Endothelial cell of umbilical vein (primary cell): ENCODE measurements at regions not wholly inside any gene's neighbourhood (a gene's known extent, or its start where the extent isn't known, plus 50 kb on each side); places are given as distances from the start of the nearest gene placed in this dataset.

Experiments used
- BruUV-seq: library from RNA; stranded (reverse); fragments of 400-500 nt; replicated peaks from 2 replicates; lab custom pipeline; 2021; lab: Mats Ljungman, UMichigan
- CTCF ChIA-PET: fragments of 300-600, 350-600 bp; sonication (Branson Sonifier 250); formaldehyde crosslinking; loops from one replicate; lab custom pipeline; 2021; ENCODE audit warnings: antibody characterized with exemption, inconsistent platforms; lab: Charles Lee
- POLR2A ChIA-PET: fragments of 300-600, 350-600 bp; sonication (Branson Sonifier 250); formaldehyde crosslinking; loops from one replicate; lab custom pipeline; 2021; ENCODE audit warnings: antibody characterized with exemption, inconsistent platforms; lab: Charles Lee
- DNase-seq: peaks from one replicate; pipeline ENCODE4 v3.0.0-alpha.2; 2011; ENCODE audit warnings: low read depth, low spot score
- FAIRE-seq: peaks from 2 replicates; lab custom pipeline; 2011; peaks lifted over from hg19 to GRCh38; lab: Jason Lieb, UNC
- H2AFZ ChIP-seq: 2 replicates; pipeline ENCODE4 v1.6.0; 2012; ENCODE audit warnings: low read depth, low read length, control low read depth, inconsistent platforms
- H3K27ac ChIP-seq: 2 replicates; pipeline ENCODE4 v1.5.1; 2011; ENCODE audit warnings: low read depth, mild to moderate bottlenecking, control low read depth, low read length, moderate library complexity; ENCODE audit not compliant: insufficient read depth
- H3K27me3 ChIP-seq, 2 experiments: 2 replicates each; pipeline versions ENCODE4 v1.6.0 to v1.6.1; 2011; ENCODE audit warnings: low read length in 2 of 2, mixed read lengths in 1 of 2; ENCODE audit not compliant: control insufficient read depth in 2 of 2, insufficient read depth in 2 of 2
- H3K36me3 ChIP-seq, 2 experiments: 2 replicates in 1 of 2; 3 replicates in 1 of 2; pipeline ENCODE4 v1.5.1; 2011; ENCODE audit warnings: low read length in 2 of 2, mild to moderate bottlenecking in 1 of 2, moderate library complexity in 1 of 2; ENCODE audit not compliant: control insufficient read depth in 2 of 2, insufficient read depth in 2 of 2; ENCODE audit errors: extremely low read depth in 1 of 2
- H3K4me1 ChIP-seq: 3 replicates; pipeline ENCODE4 v1.5.1; 2011; ENCODE audit warnings: mild to moderate bottlenecking, low read length; ENCODE audit not compliant: control insufficient read depth, insufficient read depth; ENCODE audit errors: extremely low read depth
- H3K4me2 ChIP-seq: 2 replicates; pipeline ENCODE4 v1.6.1; 2011; ENCODE audit warnings: low read length, control low read depth, mixed read lengths; ENCODE audit not compliant: insufficient read depth
- H3K4me3 ChIP-seq, 3 experiments: fragments of 200-600 bp in 1 of 3; sonication (generic), shearing (Covaris generic) in 1 of 3; replicated peaks in 1 of 3; 2 replicates each; pipeline ENCODE4 v1.5.1; 2011 to 2016; ENCODE audit warnings: control low read depth in 3 of 3, low read length in 3 of 3, mild to moderate bottlenecking in 2 of 3, inconsistent platforms in 1 of 3, low read depth in 1 of 3, moderate library complexity in 1 of 3; ENCODE audit not compliant: insufficient read depth in 1 of 3
- H3K79me2 ChIP-seq: 2 replicates; pipeline ENCODE4 v1.6.0; 2012; ENCODE audit warnings: low read length, inconsistent platforms; ENCODE audit not compliant: control insufficient read depth, insufficient read depth
- H3K9ac ChIP-seq: replicated peaks from 2 replicates; pipeline ENCODE3; 2011; ENCODE audit warnings: low read length, control low read depth; ENCODE audit not compliant: insufficient read depth; ENCODE audit errors: extremely low read depth
- H3K9me1 ChIP-seq: replicated peaks from 3 replicates; pipeline ENCODE4 v1.6.0; 2011; ENCODE audit warnings: mild to moderate bottlenecking, low read length; ENCODE audit not compliant: control insufficient read depth, insufficient read depth; ENCODE audit errors: extremely low read depth
- H3K9me3 ChIP-seq: replicated peaks from 2 replicates; pipeline ENCODE4 v1.5.1; 2012; ENCODE audit warnings: low read length, inconsistent platforms; ENCODE audit not compliant: control insufficient read depth, insufficient read depth
- H4K20me1 ChIP-seq: replicated peaks from 2 replicates; pipeline ENCODE3; 2011; ENCODE audit warnings: mild to moderate bottlenecking, low read length; ENCODE audit not compliant: control insufficient read depth, insufficient read depth; ENCODE audit errors: extremely low read depth
- EZH2 ChIP-seq: IDR thresholded peaks from 2 replicates; pipeline ENCODE4 v1.6.1; 2012; ENCODE audit warnings: borderline replicate concordance, low read depth, mild to moderate bottlenecking, moderate library complexity, low read length, inconsistent platforms; ENCODE audit not compliant: severe bottlenecking
- FOS ChIP-seq: IDR thresholded peaks from 2 replicates; pipeline ENCODE4 v1.6.1; 2011; ENCODE audit warnings: mild to moderate bottlenecking, low read length, moderate library complexity, borderline replicate concordance; ENCODE audit not compliant: insufficient read depth
- GATA2 ChIP-seq: IDR thresholded peaks from 2 replicates; pipeline ENCODE4 v1.7.0; 2011; ENCODE audit warnings: low read depth, mild to moderate bottlenecking, moderate library complexity, mixed read lengths, low read length; ENCODE audit not compliant: insufficient read length, insufficient read depth
- JUN ChIP-seq: IDR thresholded peaks from 2 replicates; pipeline ENCODE4 v1.6.1; 2011; ENCODE audit warnings: borderline replicate concordance, low read depth; ENCODE audit not compliant: insufficient read length, insufficient read depth
- MAX ChIP-seq: IDR thresholded peaks from 2 replicates; pipeline ENCODE4 v1.6.1; 2011; ENCODE audit not compliant: insufficient read depth, insufficient read length
- MYC ChIP-seq: IDR thresholded peaks from one replicate; pipeline ENCODE4 v1.6.1; 2011; ENCODE audit warnings: mild to moderate bottlenecking, low read depth, low read length
- POLR2A ChIP-seq: IDR thresholded peaks from 2 replicates; pipeline ENCODE4 v1.6.1; 2012; ENCODE audit warnings: low read depth, mild to moderate bottlenecking, control low read depth, low read length
- POLR2AphosphoS5 ChIP-seq: IDR thresholded peaks from 2 replicates; pipeline ENCODE4 v1.6.1; 2012; ENCODE audit warnings: low read depth, mild to moderate bottlenecking, control low read depth, low read length, moderate library complexity; ENCODE audit not compliant: insufficient read depth
- dilution Hi-C: fragments of 300-500 bp; cut with MboI; formaldehyde crosslinking; loops from one replicate; pipeline ENCODE4 v1.15.0; 2019; ENCODE audit warnings: low sequenced_read_pairs; ENCODE audit not compliant: extremely low pct_ligation_motif_present
- intact Hi-C: fragments of 100-400 bp; cut with micrococcal nuclease; formaldehyde crosslinking; loops from one replicate; pipeline ENCODE4 v1.10.0; 2022

- ChIA-PET CTCF (no interaction called here), POLR2A (no interaction called here)
- TF ChIP-seq MYC (no peak), GATA2 (no peak), POLR2A (no peak), POLR2AphosphoS5 (no peak), JUN (no peak), EZH2 (no peak)
- no TSS peak for BruUV-seq
- intact Hi-C loops = no loop called here
- Histone ChIP-seq H2AFZ (no peak overlapping the region), H3K4me1 (no peaks in the 10 kb centered on the region), H3K9ac (no peak overlapping the region), H3K9me3 (no peaks in the 10 kb centered on the region), H3K27ac (no peak overlapping the region), H3K27me3 (no peaks in the 10 kb centered on the region), H3K36me3 (no peaks in the 10 kb centered on the region), H3K9me1 (no peaks in the 10 kb centered on the region), H3K4me3 (no peak overlapping the region), H3K79me2 (no peaks in the 10 kb centered on the region), H3K4me2 (no peak overlapping the region), H4K20me1 (no peaks in the 10 kb centered on the region)
- dilution Hi-C loops = no loop called here
- DNase-seq (no peak), FAIRE-seq (no peak)
Measured at GRCh38 chr2:134107402-134107801, 146.5 kb upstream of the MGAT5 start.

- no peak for TF ChIP-seq MAX
- TF ChIP-seq MYC = no peak
- no peak for TF ChIP-seq POLR2A
- TF ChIP-seq POLR2AphosphoS5 = no peak
- TF ChIP-seq FOS = no peak
- CTCF ChIA-PET = interaction anchor here (1.1 kb wide), 2 partner anchors 10 to 221 kb away, joined by 3 read pairs; no protein-coding TSS in a partner anchor
- no peaks in the 10 kb centered on the region for H3K9me3 ChIP-seq
- no peak for FAIRE-seq
- no peaks in the 10 kb centered on the region for H3K4me1 ChIP-seq
- H3K36me3 ChIP-seq = no peaks in the 10 kb centered on the region
- H3K9ac ChIP-seq = no peak overlapping the region
- no peak for DNase-seq
- intact Hi-C loops (no loop called here), dilution Hi-C loops (no loop called here)
- H3K4me3 ChIP-seq = no peak overlapping the region
- no peaks in the 10 kb centered on the region for H4K20me1 ChIP-seq
- no peak overlapping the region for H2AFZ ChIP-seq
- no peaks in the 10 kb centered on the region for H3K9me1 ChIP-seq
- no TSS peak for BruUV-seq
- H3K27me3 ChIP-seq = no peaks in the 10 kb centered on the region
- no peak overlapping the region for H3K27ac ChIP-seq
- POLR2A ChIA-PET = no interaction called here
- H3K79me2 ChIP-seq = no peaks in the 10 kb centered on the region
- H3K4me2 ChIP-seq = no peak overlapping the region
Measured at GRCh38 chr2:134108113-134108512, 145.8 kb upstream of the MGAT5 start.
